ENCODE measurements at regions not wholly inside any gene's neighbourhood (a gene's known extent, or its start where the extent isn't known, plus 50 kb on each side); places are given as distances from the start of the nearest gene placed in this dataset.

DNA sequence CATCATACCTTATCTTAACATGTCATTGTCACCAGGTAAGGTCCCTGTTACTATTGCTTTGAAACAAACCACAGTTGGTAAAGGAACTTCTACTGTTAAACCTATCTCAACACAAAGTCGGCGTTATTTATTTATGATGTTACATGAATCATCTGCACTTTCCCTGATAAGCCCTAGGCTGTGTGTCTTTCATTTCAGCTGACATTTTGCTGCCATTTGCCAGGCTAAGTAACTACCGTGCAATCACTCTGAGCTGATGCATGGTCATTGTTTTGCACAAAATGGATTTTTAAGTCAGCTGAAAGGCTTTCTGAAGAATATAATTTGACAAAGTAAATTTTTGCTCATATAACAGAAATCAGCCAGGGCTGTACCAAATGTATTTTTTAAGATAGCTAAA is 546.5 kb downstream of the ZNF608 start:
- TF ChIP-seq, protein P1, sequence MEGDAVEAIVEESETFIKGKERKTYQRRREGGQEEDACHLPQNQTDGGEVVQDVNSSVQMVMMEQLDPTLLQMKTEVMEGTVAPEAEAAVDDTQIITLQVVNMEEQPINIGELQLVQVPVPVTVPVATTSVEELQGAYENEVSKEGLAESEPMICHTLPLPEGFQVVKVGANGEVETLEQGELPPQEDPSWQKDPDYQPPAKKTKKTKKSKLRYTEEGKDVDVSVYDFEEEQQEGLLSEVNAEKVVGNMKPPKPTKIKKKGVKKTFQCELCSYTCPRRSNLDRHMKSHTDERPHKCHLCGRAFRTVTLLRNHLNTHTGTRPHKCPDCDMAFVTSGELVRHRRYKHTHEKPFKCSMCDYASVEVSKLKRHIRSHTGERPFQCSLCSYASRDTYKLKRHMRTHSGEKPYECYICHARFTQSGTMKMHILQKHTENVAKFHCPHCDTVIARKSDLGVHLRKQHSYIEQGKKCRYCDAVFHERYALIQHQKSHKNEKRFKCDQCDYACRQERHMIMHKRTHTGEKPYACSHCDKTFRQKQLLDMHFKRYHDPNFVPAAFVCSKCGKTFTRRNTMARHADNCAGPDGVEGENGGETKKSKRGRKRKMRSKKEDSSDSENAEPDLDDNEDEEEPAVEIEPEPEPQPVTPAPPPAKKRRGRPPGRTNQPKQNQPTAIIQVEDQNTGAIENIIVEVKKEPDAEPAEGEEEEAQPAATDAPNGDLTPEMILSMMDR (IDR thresholded peaks at IDR 0.05; ENCODE audit: extremely low read depth in 1 of 2, insufficient read depth in 1 of 2, low read depth in 1 of 2, low read length in 2 of 2) = no peak
- TF ChIP-seq POLR2AphosphoS5 (IDR thresholded peaks at IDR 0.05; ENCODE audit: insufficient read depth, low read depth, low read length) (no peak), JUN (IDR thresholded peaks at IDR 0.05; ENCODE audit: borderline replicate concordance, insufficient read depth, insufficient read length, low read depth) (no peak), GATA2 (IDR thresholded peaks at IDR 0.05; ENCODE audit: insufficient read depth, insufficient read length, low read depth, low read length) (no peak), POLR2A (IDR thresholded peaks at IDR 0.05; ENCODE audit: low read depth, low read length) (no peak), EZH2 (IDR thresholded peaks at IDR 0.05; ENCODE audit: borderline replicate concordance, low read depth, low read length, severe bottlenecking) (no peak)

Data from endothelial cell of umbilical vein (primary cell).